ENCODE measurements at regions not wholly inside any gene's neighbourhood (a gene's known extent, or its start where the extent isn't known, plus 50 kb on each side); places are given as distances from the start of the nearest gene placed in this dataset.
"Not testable (repeated sequence)": the region's sequence is repeated elsewhere in the genome, so short reads cannot be mapped to it uniquely, and the experiment has no call there.

- no peak for TF ChIP-seq CTCF (conservative IDR thresholded peaks at IDR 0.05)
- H3K27ac ChIP-seq: no peak overlapping the region
Observed at GRCh38 chrX:13389501-13389900, 69.6 kb upstream of the ATXN3L start.

DNA sequence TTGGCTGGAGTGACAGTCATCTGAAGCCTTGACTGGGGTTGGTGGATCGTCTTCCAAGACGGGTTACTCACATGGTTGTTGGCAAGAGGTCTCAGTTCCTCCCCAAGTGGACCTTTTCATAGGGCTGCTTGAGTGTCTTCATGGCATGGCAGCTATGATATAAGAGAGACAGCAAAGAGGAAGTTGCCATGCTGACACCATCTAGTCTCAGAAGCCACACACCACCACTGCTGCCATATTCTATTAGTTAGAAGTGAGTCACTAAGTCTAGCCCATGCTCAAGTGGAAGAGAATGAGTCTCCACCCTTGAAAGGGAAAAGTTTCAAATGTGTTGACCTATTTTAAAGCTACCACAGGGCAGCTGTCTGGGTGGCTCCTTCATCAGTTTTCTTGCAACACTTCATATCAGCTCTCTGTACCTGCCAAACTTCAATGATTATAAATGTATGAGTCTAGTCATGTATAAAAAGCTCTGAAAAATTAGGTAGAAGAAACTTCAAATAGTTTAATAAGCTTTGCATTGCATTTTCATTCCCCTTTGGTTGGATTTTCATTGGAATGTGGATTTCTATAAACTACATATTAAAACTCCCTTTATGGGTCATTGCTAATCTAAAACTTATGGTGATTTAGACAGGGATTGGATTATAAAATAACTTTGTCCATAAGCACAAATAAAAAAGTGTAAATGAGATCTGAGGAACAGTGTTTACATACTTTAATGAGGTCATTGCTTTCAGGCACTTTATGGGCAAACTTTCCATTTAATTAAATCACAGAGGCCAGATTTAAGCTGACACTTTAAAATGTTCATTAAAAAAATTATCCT lies 68.0 kb upstream of the ATXN3L start:
- TF ChIP-seq CTCF (conservative IDR thresholded peaks at IDR 0.05): no peak
- no peak overlapping the region for H3K27ac ChIP-seq

- H3K27ac ChIP-seq: no peak overlapping the region
- no peak for TF ChIP-seq CTCF (conservative IDR thresholded peaks at IDR 0.05)
Observed at GRCh38 chrX:13386636-13387035, 66.8 kb upstream of the ATXN3L start.

DNA sequence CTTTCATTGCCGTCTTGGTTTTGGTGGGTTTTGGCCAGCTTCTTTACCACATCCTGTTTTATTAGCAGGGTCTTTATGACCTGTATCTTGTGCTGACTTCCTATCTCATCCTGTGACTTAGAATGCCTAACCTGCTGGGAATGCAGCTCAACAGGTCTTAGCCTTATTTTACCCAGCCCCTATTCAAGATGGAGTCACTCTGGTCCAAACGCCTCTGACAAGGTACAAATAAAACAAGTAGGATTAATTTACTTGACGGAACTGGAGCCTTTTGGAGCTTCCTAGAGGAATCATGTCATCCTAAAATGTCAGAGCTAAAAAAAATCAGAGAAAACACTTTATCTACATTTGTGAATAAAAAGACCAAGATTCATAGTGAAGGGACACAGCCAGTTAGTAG lies 66.2 kb upstream of the ATXN3L start:
- TF ChIP-seq CTCF (conservative IDR thresholded peaks at IDR 0.05): no peak
- H3K27ac ChIP-seq: no peak overlapping the region

- TF ChIP-seq CTCF (conservative IDR thresholded peaks at IDR 0.05): no peak
- H3K27ac ChIP-seq: no peak overlapping the region
Observed at GRCh38 chrX:13383907-13384306, 64.1 kb upstream of the ATXN3L start.

- no peak overlapping the region for H3K27ac ChIP-seq
- no peak for TF ChIP-seq CTCF (conservative IDR thresholded peaks at IDR 0.05)
Observed at GRCh38 chrX:13381514-13381913, 61.7 kb upstream of the ATXN3L start.

DNA sequence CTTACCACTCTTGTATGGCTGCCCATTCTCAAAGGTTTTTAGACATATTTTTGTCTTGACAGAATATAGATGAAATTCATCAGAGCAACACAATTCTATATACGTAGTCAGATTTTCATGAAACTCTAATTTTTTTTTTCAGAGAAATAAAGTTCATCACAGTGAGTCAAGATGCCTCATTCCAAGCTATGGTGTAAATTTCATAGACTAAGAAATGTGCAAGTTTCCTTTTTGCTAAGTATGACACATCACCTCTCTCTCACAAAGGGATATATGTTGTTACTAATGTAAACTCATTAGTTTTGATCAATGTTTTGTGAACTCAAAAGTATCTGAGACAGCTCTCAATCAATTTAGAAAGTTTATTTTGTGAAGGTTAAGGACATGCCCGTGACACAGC lies 60.4 kb upstream of the ATXN3L start:
- H3K27ac ChIP-seq: no peak overlapping the region
- no peak for TF ChIP-seq CTCF (conservative IDR thresholded peaks at IDR 0.05)

DNA sequence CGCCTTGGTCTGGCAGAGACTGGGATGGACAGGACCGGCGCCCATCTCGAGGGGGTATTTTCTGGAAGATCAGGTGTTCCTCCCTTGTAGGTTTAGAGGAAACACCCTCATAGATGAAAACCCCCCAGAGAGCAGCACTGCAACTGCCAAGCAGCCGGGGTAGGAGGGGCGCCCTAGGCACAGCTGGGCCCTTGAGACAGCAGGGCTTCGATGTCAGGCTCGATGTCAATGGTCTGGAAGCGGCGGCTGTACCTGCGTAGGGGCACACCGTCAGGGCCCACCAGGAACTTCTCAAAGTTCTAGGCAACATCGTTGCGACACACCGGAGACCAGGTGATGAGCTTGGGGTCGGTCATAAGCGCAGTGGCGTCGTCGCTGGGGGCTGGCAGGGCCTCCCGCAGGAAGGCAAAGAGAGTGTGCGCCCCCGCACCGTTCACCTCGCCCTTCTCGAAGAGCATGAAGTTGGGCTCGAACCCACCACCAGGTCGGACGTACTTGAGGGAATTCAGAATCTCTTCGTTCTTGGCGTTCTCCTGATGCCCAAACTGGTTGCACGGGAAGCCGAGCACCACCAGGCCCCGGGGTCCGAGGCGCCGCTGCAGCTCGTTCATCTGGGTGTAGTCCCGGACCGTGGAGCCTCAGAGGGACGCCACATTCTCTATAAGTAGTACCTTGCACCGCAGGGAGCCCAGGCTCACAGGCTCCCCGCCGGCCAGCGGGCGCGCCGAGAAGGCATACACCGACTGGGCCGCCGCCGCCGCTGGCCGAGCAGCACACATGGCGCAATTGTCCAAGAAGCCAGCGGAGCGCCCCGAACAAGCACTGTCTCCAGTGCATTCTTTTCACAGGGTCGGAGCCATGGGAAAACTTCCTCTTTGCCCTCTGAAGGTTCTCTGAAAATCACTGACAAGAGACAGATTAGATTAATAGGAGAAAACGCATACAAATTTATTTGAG lies 59.0 kb upstream of the ATXN3L start:
- not testable (repeated sequence) for H3K27ac ChIP-seq

All from VCaP (cell line).